Esophagus squamous epithelium (tissue), 5 donors: ENCODE measurements at regions not wholly inside any gene's neighbourhood (a gene's known extent, or its start where the extent isn't known, plus 50 kb on each side); places are given as distances from the start of the nearest gene placed in this dataset.
"Not testable (repeated sequence)": the region's sequence is repeated elsewhere in the genome, so short reads cannot be mapped to it uniquely, and the experiment has no call there.

Experiments used
- DNase-seq: peaks from one replicate; lab custom pipeline; 2025; lab: John Stamatoyannopoulos, UW
- H3K27ac ChIP-seq, 4 donors: fragments of 200-600 bp; sonication (generic); one replicate each; pipeline ENCODE4 v1.5.1; 2016 to 2019; ENCODE audit warnings: mild to moderate bottlenecking in 1 of 4
- H3K27me3 ChIP-seq, 4 donors: fragments of 200-600 bp; sonication (generic); 1 replicate in 3 of 4; 2 replicates in 1 of 4; pipeline versions ENCODE4 v1.5.1 to v1.6.0; 2017 to 2021; ENCODE audit warnings: antibody characterized with exemption in 1 of 4
- H3K36me3 ChIP-seq, 3 donors: fragments of 200-600 bp; sonication (generic); one replicate each; pipeline ENCODE4 v1.5.1; 2016 to 2019
- H3K4me1 ChIP-seq, 3 donors: fragments of 200-600 bp; sonication (generic); one replicate each; pipeline ENCODE4 v1.5.1; 2017 to 2019
- H3K4me3 ChIP-seq, 4 donors: fragments of 200-600 bp; sonication (generic); 1 replicate in 3 of 4; 2 replicates in 1 of 4; pipeline ENCODE4 v1.5.1; 2016 to 2019; ENCODE audit warnings: mild to moderate bottlenecking in 2 of 4, moderate library complexity in 1 of 4
- H3K9me3 ChIP-seq, 3 donors: fragments of 200-600 bp; sonication (generic); one replicate each; pipeline ENCODE4 v1.5.1; 2016 to 2019
- POLR2A ChIP-seq, 4 donors: fragments of 450-650 bp; IDR thresholded peaks; one replicate each; pipeline ENCODE4 v1.6.1; 2017; ENCODE audit warnings: antibody characterized with exemption in 4 of 4, mild to moderate bottlenecking in 4 of 4, moderate library complexity in 3 of 4
- WGBS, 2 donors: methylation state at CpG; one replicate each; pipeline ENCODE4 v1.1.5; 2018; 5-methylcytosine and 5-hydroxymethylcytosine counted together
- intact Hi-C: fragments of 100-400 bp; cut with DNase I; formaldehyde crosslinking; loops from one replicate; pipeline ENCODE4 v1.15.0; 2022
- TF ChIP-seq, protein P1 (sequence below), 6 experiments: fragments of 450-650 bp in 4 of 6; fragments of 200-600 bp in 2 of 6; sonication (generic) in 2 of 6; IDR thresholded peaks; one replicate each; pipeline ENCODE4 v1.5.1; 2016 to 2019; ENCODE audit warnings: antibody characterized with exemption in 6 of 6, mild to moderate bottlenecking in 4 of 6, moderate library complexity in 4 of 6
- donor health status: DM: yes; HTN: yes; CAD: no.

DNA sequence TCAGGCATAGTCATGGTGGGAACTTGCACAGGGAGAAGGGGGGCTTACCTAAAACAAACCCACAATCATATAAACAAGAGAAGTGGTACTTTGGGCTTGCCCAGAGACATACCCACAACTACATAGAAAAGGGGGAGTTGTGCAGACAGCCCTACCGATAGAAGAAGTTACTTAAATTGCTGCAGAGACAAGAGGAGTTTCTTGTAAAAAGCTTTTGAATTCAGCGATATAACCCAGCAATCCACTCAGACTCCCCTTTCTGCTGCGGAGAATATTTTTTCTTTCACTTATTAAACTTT, 164.0 kb upstream of the ETV3 start:
- WGBS, 2 donors, result 56 to 81% methylated on average over 3 of the region's 3 CpGs
- no peaks in the 10 kb centered on the region for H3K36me3 ChIP-seq
- H3K4me1 ChIP-seq, result no peaks in the 10 kb centered on the region
- peaks cover 0 to 3% (median 0%) of the 10 kb centered on the region in 4 donors for H3K27me3 ChIP-seq
- no peak for TF ChIP-seq POLR2A (IDR thresholded peaks at IDR 0.05)
- TF ChIP-seq, protein P1, sequence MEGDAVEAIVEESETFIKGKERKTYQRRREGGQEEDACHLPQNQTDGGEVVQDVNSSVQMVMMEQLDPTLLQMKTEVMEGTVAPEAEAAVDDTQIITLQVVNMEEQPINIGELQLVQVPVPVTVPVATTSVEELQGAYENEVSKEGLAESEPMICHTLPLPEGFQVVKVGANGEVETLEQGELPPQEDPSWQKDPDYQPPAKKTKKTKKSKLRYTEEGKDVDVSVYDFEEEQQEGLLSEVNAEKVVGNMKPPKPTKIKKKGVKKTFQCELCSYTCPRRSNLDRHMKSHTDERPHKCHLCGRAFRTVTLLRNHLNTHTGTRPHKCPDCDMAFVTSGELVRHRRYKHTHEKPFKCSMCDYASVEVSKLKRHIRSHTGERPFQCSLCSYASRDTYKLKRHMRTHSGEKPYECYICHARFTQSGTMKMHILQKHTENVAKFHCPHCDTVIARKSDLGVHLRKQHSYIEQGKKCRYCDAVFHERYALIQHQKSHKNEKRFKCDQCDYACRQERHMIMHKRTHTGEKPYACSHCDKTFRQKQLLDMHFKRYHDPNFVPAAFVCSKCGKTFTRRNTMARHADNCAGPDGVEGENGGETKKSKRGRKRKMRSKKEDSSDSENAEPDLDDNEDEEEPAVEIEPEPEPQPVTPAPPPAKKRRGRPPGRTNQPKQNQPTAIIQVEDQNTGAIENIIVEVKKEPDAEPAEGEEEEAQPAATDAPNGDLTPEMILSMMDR (IDR thresholded peaks at IDR 0.05), result no peak
- intact Hi-C loops, result no loop called here
- H3K4me3 ChIP-seq, result no peak overlapping the region
- no peak for DNase-seq
- H3K9me3 ChIP-seq, result no peaks in the 10 kb centered on the region
- no peak overlapping the region for H3K27ac ChIP-seq

DNA sequence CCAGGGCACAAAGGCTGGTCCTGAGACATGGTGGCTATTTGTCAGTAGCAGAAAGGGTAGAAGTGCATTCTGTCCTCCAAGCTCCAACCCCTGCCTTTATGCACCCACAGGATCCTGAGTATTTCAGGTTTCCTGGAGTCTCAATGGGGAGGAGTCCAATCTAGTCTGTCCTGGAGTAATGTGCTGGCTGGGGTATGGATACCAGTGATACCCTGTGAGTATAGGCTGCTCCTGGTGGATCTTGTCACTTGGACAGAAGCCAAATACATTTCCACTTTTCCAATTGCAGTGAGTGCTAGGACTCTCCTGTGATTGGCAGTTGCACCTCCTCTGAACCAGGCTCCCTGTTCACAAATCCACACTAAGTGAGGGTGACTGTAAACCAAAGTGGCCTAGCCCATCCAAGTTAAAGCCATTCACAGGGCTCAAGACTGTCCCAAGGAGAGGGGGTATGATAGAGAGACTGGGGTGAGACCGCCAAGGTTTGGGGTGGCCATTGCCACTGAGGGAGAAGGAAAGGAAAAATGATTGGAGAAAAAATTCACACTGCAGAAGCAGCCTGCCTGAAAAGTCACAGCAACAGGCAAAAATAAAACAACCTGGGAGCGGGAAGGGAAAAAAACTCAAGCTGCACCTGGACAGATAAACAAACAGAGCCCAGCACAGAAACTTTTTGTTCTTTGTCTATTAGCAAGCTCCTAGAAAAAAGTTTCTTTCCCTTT, 163.4 kb upstream of the ETV3 start:
- H3K4me3 ChIP-seq, result no peak overlapping the region
- no peak for DNase-seq

GRCh38 chr1:157294387-157295145, 156.4 kb upstream of the ETV3 start:
- H3K4me3 ChIP-seq, H3K9me3 ChIP-seq, H3K4me1 ChIP-seq, H3K36me3 ChIP-seq, H3K27me3 ChIP-seq, H3K27ac ChIP-seq, intact Hi-C loops, DNase-seq: not testable (repeated sequence)
- WGBS, 2 donors, result 65 to 100% methylated on average over 1 to 6 of the region's 10 CpGs

More for the DNA sequence above, 163.4 kb upstream of the ETV3 start:
- TF ChIP-seq, protein P1 (IDR thresholded peaks at IDR 0.05), result no peak
- no peak for TF ChIP-seq POLR2A (IDR thresholded peaks at IDR 0.05)
- Histone ChIP-seq H3K9me3 (no peaks in the 10 kb centered on the region), H3K27me3 (no peaks in the 10 kb centered on the region), H3K27ac (no peak overlapping the region), H3K36me3 (no peaks in the 10 kb centered on the region), H3K4me1 (no peaks in the 10 kb centered on the region)
- intact Hi-C loops, result no loop called here
- WGBS, 2 donors, result 52 to 56% methylated on average over 2 of the region's 2 CpGs

GRCh38 chr1:157292809-157293564, 154.8 kb upstream of the ETV3 start:
- no peak for DNase-seq
- TF ChIP-seq POLR2A (IDR thresholded peaks at IDR 0.05), result no peak
- TF ChIP-seq, protein P1 (IDR thresholded peaks at IDR 0.05), result no peak
- H3K27ac ChIP-seq, result no peak overlapping the region

GRCh38 chr1:157292302-157292701, 154.1 kb upstream of the ETV3 start:
- Histone ChIP-seq H3K4me1 (no peaks in the 10 kb centered on the region), H3K4me3 (no peak overlapping the region), H3K9me3 (no peaks in the 10 kb centered on the region), H3K36me3 (no peaks in the 10 kb centered on the region), H3K27me3 (no peaks in the 10 kb centered on the region), H3K27ac (no peak overlapping the region)
- TF ChIP-seq POLR2A (IDR thresholded peaks at IDR 0.05), result no peak
- TF ChIP-seq, protein P1 (IDR thresholded peaks at IDR 0.05), result no peak
- WGBS, 2 donors, result 63 to 70% methylated on average over 5 to 6 of the region's 6 CpGs
- no peak for DNase-seq
- intact Hi-C loops, result no loop called here

More at GRCh38 chr1:157292809-157293564, 154.8 kb upstream of the ETV3 start:
- 58 to 60% methylated on average over 4 of the region's 4 CpGs for WGBS, 2 donors
- H3K4me3 ChIP-seq, result no peak overlapping the region
- intact Hi-C loops, result no loop called here
- H3K27me3 ChIP-seq, result no peaks in the 10 kb centered on the region
- H3K4me1 ChIP-seq, result no peaks in the 10 kb centered on the region
- H3K9me3 ChIP-seq, result no peaks in the 10 kb centered on the region
- H3K36me3 ChIP-seq, result no peaks in the 10 kb centered on the region
